Muscle of leg (tissue), 3 donors: ENCODE measurements at regions not wholly inside any gene's neighbourhood (a gene's known extent, or its start where the extent isn't known, plus 50 kb on each side); places are given as distances from the start of the nearest gene placed in this dataset.

Experiments
- DNase-seq: peaks from one replicate; pipeline ENCODE4 v3.0.0; 2013
- H3K27ac ChIP-seq: one replicate; pipeline ENCODE4 v1.5.1; 2013; ENCODE audit warnings: mild to moderate bottlenecking, low read length, control low read depth
- H3K27me3 ChIP-seq: one replicate; pipeline ENCODE4 v1.6.1; 2013; ENCODE audit warnings: low read length; ENCODE audit not compliant: control insufficient read depth, insufficient read depth
- H3K36me3 ChIP-seq: one replicate; pipeline ENCODE4 v1.6.1; 2013; ENCODE audit warnings: low read length; ENCODE audit not compliant: control insufficient read depth, insufficient read depth
- H3K4me1 ChIP-seq: one replicate; pipeline ENCODE4 v1.6.1; 2013; ENCODE audit warnings: low read length; ENCODE audit not compliant: control insufficient read depth, insufficient read depth
- H3K4me3 ChIP-seq: one replicate; pipeline ENCODE4 v1.5.1; 2013; ENCODE audit warnings: low read length, control low read depth
- H3K9me3 ChIP-seq: replicated peaks from 2 replicates; pipeline ENCODE4 v1.6.1; 2013; ENCODE audit warnings: low read depth, low read length; ENCODE audit not compliant: control insufficient read depth
- WGBS: methylation state at CpG from one replicate; pipeline ENCODE4 v1.1.5; 2013; ENCODE audit warnings: missing lambda C conversion rate; ENCODE audit not compliant: insufficient coverage; 5-methylcytosine and 5-hydroxymethylcytosine counted together

DNA sequence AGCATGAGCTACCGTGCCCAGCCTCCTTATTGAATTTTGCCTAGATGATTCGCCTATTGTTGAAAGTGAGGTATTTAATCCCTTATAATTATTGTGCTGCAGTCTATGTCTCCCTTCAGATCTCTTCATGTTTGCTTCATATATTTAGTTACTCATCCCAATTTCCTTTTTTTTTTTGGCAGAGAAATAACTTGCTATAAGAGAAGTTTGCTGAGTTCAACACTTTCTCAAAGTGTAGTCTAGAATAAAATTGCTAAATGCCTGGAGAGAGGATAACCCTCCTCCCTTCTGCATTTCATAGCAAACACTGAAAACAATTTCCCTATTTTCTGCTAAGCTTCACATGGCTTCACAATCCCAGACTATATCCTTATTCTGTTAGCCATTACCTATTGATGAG, 136.6 kb upstream of the CD180 start:
- no CpG with 5 or more reads among the region's 2 CpGs for WGBS
- peaks cover 5% of the 10 kb centered on the region for H3K4me1 ChIP-seq
- H3K27ac ChIP-seq: no peak overlapping the region
- no peak overlapping the region for H3K4me3 ChIP-seq
- H3K27me3 ChIP-seq: no peaks in the 10 kb centered on the region
- no peaks in the 10 kb centered on the region for H3K36me3 ChIP-seq
- H3K9me3 ChIP-seq: no peaks in the 10 kb centered on the region
- peak; percentile 50 for DNase-seq

DNA sequence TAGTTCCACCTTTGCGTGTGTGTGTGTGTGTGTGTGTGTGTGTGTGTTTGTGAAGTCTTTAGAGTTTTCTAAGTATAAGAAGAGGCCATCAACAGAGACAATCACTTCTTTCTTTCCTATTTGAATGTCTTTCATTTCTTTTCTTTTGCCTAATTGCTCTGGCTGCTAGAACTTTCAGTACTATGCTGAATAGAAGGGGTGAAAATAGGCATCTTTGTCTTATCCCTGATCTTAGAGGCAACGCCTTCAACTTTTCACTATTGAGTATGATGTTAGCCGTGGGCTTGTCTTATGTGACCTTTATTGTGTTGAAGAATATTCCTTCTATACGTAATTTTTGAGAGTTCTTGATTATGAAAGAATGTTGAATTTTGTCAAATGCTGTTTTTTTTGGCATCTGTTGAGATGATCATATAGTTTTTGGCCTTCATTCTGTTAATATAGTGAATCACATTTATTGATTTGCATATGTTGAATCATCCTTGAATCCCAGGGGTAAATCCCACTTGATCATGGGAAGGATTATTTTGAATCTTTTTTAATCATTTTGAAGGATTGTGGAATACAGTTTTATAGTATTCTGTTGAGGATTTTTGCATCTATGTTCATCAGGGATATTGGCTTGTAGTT, 134.8 kb upstream of the CD180 start:
- no CpG with 5 or more reads among the region's 4 CpGs for WGBS
- no peaks in the 10 kb centered on the region for H3K9me3 ChIP-seq
- no peak overlapping the region for H3K27ac ChIP-seq
- H3K27me3 ChIP-seq: no peaks in the 10 kb centered on the region
- H3K4me3 ChIP-seq: no peak overlapping the region
- DNase-seq: no peak
- no peaks in the 10 kb centered on the region for H3K36me3 ChIP-seq
- H3K4me1 ChIP-seq: no peaks in the 10 kb centered on the region

DNA sequence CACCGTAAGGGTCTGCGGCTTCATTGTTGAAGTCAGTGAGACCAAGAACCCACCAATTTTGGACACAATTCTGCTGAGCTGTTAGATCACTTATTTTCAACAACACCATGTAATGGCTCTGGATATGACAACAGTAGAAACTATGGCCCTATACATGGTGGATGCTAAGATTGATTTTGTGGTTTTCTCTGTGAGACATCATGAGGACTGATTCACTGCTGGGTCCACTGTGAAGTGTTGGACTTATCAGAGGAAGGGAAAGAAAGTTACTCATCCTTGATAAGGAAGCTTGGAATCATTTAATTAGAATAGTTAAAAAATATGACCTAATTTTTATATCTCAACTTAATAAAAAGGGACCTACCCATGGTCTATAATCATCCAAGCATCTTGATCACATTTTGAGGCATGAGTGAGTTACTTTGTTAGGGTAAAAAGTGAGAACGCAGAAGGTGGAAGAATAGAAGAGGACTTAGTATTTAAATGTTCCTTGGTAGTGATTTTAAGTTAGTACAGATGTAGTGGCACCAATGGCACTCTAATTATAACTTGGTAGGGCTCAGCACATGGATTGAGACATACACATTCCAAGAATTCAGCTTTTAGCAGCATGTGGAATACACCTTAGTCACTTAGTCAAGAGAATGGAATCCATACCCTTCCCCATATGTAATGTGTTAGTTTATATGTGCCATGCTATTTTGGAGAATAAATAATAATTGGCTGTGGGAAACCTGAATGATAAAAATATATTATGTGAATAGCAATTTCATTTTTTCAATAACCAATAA, 123.5 kb upstream of the CD180 start:
- Histone ChIP-seq H3K9me3 (no peaks in the 10 kb centered on the region), H3K36me3 (no peaks in the 10 kb centered on the region), H3K27me3 (no peaks in the 10 kb centered on the region), H3K27ac (no peak overlapping the region), H3K4me3 (no peak overlapping the region), H3K4me1 (peaks cover 9% of the 10 kb centered on the region)
- WGBS: 94% methylated on average over 2 of the region's 3 CpGs
- DNase-seq: no peak

DNA sequence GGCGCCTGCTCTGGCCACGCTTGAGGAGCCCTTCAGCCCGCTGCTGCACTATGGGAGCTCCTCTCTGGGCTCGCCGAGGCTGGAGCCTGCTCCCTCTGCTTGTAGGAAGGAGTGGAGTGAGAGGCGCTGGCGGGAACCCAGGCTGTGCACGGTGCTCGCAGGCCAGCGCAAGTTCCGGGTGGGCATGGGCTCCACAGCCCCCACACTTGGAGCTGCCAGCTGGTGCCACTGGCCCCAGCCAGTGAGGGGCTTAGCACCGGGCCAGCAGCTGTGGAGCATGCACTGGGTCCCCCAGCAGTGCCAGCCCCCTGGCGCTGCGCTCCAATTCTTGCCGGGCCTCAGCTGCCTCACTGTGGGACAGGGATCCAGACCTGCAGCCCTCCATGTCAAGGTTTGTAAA, 122.1 kb upstream of the CD180 start:
- DNase-seq: no peak
- Histone ChIP-seq H3K27me3 (no peaks in the 10 kb centered on the region), H3K9me3 (no peaks in the 10 kb centered on the region), H3K27ac (no peak overlapping the region), H3K4me1 (peaks cover 11% of the 10 kb centered on the region), H3K4me3 (no peak overlapping the region), H3K36me3 (no peaks in the 10 kb centered on the region)
- WGBS: 94% methylated on average over 15 of the region's 15 CpGs

GRCh38 chr5:67317603-67318002, 121.0 kb upstream of the CD180 start:
- no peaks in the 10 kb centered on the region for H3K36me3 ChIP-seq
- no peak overlapping the region for H3K4me3 ChIP-seq
- peaks cover 4% of the 10 kb centered on the region for H3K9me3 ChIP-seq
- DNase-seq: no peak
- H3K27me3 ChIP-seq: no peaks in the 10 kb centered on the region
- H3K27ac ChIP-seq: no peak overlapping the region
- peaks cover 11% of the 10 kb centered on the region for H3K4me1 ChIP-seq

DNA sequence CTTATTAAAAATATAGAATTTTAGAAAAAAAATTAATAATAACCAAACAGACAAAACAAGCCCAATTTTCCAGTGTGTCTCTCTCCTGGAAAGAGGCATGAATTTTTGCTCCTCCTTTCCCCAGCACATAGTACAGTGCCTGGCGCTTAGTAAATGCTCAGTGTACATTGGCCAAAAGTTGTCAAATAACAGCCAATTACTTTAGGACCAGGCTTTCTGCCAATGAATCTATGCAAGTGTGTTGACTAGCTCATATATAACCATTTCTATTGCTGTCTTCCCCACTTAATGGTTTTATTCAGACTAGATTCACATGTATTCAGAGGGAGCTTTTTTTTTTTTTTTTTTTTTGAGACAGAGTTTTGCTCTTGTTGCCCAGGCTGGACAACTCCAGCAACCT, 120.1 kb upstream of the CD180 start:
- Histone ChIP-seq H3K27me3 (no peaks in the 10 kb centered on the region), H3K4me3 (no peak overlapping the region), H3K27ac (no peak overlapping the region), H3K36me3 (no peaks in the 10 kb centered on the region), H3K9me3 (peaks cover 4% of the 10 kb centered on the region), H3K4me1 (peaks cover 11% of the 10 kb centered on the region)
- 100% methylated on average over 1 of the region's 1 CpG for WGBS
- DNase-seq: peak; percentile 51

DNA sequence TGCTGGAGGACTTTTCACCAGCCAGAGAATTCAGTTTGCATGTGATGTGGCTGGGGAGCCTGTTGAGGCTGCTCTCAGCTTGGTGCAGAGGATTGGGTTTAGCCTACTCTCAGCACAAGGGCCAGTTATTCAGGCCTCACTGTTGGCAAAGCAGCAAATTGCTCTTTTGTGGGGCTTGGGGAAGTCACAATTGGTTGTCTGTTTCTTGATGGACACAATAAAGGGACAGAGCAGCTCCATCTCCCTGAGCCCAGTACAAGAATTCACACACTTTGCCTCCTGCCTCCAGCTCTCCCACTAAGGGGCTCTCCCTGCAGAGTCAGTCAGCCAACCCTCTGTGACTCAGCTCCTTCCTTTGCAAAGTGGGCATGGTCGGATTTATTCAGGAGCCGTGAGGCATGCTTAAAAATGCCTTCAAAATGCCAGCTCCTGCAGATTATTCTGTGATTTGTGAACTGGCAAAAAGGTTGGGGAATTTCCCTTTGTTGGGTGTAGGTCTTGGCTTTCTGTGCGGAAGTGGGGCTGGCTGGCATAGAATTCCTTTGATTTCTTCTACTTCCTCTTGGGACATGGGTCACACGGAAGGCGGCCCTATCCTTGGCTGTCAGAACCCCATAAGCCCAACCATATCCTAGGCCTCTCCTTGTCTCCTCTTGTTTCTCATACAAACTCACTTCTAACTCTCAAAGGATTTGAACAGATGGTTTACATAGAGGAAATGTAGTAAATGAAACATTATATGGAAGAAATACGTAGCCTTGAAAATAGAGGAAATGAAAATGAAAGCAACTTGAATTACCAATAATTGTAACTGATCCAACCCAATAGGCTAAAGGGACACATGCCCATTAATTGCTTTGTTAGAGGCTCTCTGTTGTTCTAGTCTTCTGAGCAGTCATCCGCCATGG, 118.7 kb upstream of the CD180 start:
- H3K27ac ChIP-seq: peak overlapping the region; percentile 68
- H3K9me3 ChIP-seq: peaks cover 4% of the 10 kb centered on the region
- no peak overlapping the region for H3K4me3 ChIP-seq
- peak; percentile 90 for DNase-seq
- WGBS: no CpG with 5 or more reads among the region's 7 CpGs
- no peaks in the 10 kb centered on the region for H3K36me3 ChIP-seq
- peaks cover 11% of the 10 kb centered on the region for H3K4me1 ChIP-seq
- no peaks in the 10 kb centered on the region for H3K27me3 ChIP-seq

DNA sequence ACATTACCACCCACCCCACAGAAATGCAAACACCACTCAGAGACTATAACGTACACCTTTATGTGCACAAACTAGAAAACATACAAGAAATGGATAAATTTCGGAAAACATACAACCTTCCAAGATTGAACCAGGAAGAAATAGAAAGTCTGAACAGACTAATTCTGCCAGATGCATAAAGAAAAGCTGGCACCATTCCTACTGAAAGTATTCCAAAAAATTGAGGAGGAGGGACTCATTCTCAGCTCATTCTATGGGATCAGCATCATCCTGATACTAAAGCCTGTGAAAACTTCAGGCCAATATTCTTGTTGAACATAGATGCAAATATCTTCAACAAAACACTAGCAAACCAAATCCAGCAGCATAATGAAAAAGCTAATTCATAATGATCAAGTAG, 115.1 kb upstream of the CD180 start:
- H3K27ac ChIP-seq: no peak overlapping the region
- H3K36me3 ChIP-seq: no peaks in the 10 kb centered on the region
- H3K4me3 ChIP-seq: no peak overlapping the region
- H3K27me3 ChIP-seq: no peaks in the 10 kb centered on the region
- no CpG with 5 or more reads among the region's 2 CpGs for WGBS
- peaks cover 4% of the 10 kb centered on the region for H3K9me3 ChIP-seq
- H3K4me1 ChIP-seq: peaks cover 14% of the 10 kb centered on the region
- DNase-seq: no peak

DNA sequence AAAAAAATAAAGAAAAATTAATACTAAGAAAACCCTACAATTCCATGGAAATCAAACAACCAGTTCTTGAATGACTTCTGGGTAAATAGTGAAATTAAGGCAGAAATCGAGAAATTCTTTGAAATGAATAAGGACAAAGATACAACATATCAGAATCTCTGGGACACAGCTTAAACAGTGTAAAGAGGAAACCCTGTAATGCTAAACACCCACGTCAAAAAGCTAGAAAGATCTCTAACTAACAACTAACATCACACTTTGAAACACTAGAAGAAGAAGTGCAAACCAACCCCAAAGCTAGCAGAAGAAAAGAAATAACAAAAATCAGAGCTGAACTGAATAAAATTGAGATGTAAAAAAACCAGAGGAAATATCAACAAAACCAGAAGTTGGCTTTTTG, 114.6 kb upstream of the CD180 start:
- WGBS: no CpG with 5 or more reads among the region's 2 CpGs
- H3K4me1 ChIP-seq: peaks cover 17% of the 10 kb centered on the region
- H3K27me3 ChIP-seq: no peaks in the 10 kb centered on the region
- H3K9me3 ChIP-seq: peaks cover 4% of the 10 kb centered on the region
- no peaks in the 10 kb centered on the region for H3K36me3 ChIP-seq
- no peak overlapping the region for H3K27ac ChIP-seq
- DNase-seq: no peak
- no peak overlapping the region for H3K4me3 ChIP-seq

DNA sequence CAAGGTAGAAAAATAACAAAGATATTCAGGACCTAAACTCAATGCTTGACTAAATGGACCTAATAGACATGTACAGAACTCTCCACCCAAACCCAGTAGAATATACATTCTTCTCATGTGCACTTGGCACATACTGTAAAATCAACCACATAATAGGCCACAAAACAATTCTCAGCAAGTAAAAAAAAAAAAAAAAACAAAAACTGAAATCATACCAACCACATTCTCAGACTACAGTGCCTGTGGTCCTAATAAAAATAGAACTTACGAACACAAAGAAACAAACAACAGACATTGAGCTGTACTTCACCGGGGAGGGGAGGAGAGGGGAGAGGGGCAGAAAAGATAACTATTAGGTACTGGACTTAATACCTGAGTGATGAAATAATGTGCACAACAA, 114.1 kb upstream of the CD180 start:
- DNase-seq: no peak
- peaks cover 13% of the 10 kb centered on the region for H3K4me1 ChIP-seq
- WGBS: no CpG with 5 or more reads among the region's 2 CpGs
- H3K4me3 ChIP-seq: no peak overlapping the region
- peaks cover 4% of the 10 kb centered on the region for H3K9me3 ChIP-seq
- H3K27ac ChIP-seq: no peak overlapping the region
- no peaks in the 10 kb centered on the region for H3K36me3 ChIP-seq
- no peaks in the 10 kb centered on the region for H3K27me3 ChIP-seq
